ENCODE measurements at regions not wholly inside any gene's neighbourhood (a gene's known extent, or its start where the extent isn't known, plus 50 kb on each side); places are given as distances from the start of the nearest gene placed in this dataset.

- Histone ChIP-seq H3K4me3 (ENCODE audit: low read depth in 2 of 2, low read length in 2 of 2) (no peak overlapping the region), H3K27ac (ENCODE audit: low read length) (no peak overlapping the region), H3K36me3 (ENCODE audit: control insufficient read depth, insufficient read depth, low read length) (no peaks in the 10 kb centered on the region), H3K9me3 (ENCODE audit: control insufficient read depth, insufficient read depth, low read depth, low read length) (no peaks in the 10 kb centered on the region), H3K4me1 (ENCODE audit: control insufficient read depth, insufficient read depth, low read length) (no peaks in the 10 kb centered on the region), H3K27me3 (ENCODE audit: control insufficient read depth, insufficient read depth, low read length) (no peaks in the 10 kb centered on the region)
- POLR2A ChIA-PET = no interaction called here
- TF ChIP-seq SIN3A (IDR thresholded peaks at IDR 0.05; ENCODE audit: borderline replicate concordance, insufficient read depth, low read depth, low read length) = no peak
- ATAC-seq (no peak), DNase-seq (ENCODE audit: low read depth, low spot score) (no peak)
- BruUV-seq (replicated peaks) = no TSS peak
- intact Hi-C loops (cut with micrococcal nuclease; ENCODE audit: unreplicated experiment) = no loop called here
- CTCF ChIA-PET = no interaction called here
- in situ Hi-C loops (cut with HindIII; ENCODE audit: low pct_unique_long_range_greater_than_20kb, low sequenced_read_pairs) = no loop called here
Measured at GRCh38 chr1:208807446-208808127, 563.4 kb upstream of the PLXNA2 start.

- intact Hi-C loops (cut with micrococcal nuclease; ENCODE audit: unreplicated experiment) = no loop called here
- CTCF ChIA-PET = interaction anchor here (0.6 kb wide), 1 partner anchor 408 kb away, joined by 3 read pairs; no protein-coding TSS in a partner anchor
Measured at GRCh38 chr1:208808301-208808700, 564.1 kb upstream of the PLXNA2 start.

More at GRCh38 chr1:208808301-208808700, 564.1 kb upstream of the PLXNA2 start:
- no peak for DNase-seq (ENCODE audit: low read depth, low spot score)
- Histone ChIP-seq H3K27me3 (ENCODE audit: control insufficient read depth, insufficient read depth, low read length) (no peaks in the 10 kb centered on the region), H3K4me3 (ENCODE audit: low read depth in 2 of 2, low read length in 2 of 2) (no peak overlapping the region), H3K27ac (ENCODE audit: low read length) (no peak overlapping the region), H3K4me1 (ENCODE audit: control insufficient read depth, insufficient read depth, low read length) (no peaks in the 10 kb centered on the region), H3K9me3 (ENCODE audit: control insufficient read depth, insufficient read depth, low read depth, low read length) (no peaks in the 10 kb centered on the region), H3K36me3 (ENCODE audit: control insufficient read depth, insufficient read depth, low read length) (no peaks in the 10 kb centered on the region)
- no peak for ATAC-seq
- POLR2A ChIA-PET = no interaction called here
- TF ChIP-seq POLR2AphosphoS5 (IDR thresholded peaks at IDR 0.05; ENCODE audit: low read depth, low read length) = no peak
- no peak for TF ChIP-seq SIN3A (IDR thresholded peaks at IDR 0.05; ENCODE audit: borderline replicate concordance, insufficient read depth, low read depth, low read length)
- no peak for TF ChIP-seq TCF7L2 (IDR thresholded peaks at IDR 0.05; ENCODE audit: low read depth, low read length)
- no peak for TF ChIP-seq REST (IDR thresholded peaks at IDR 0.05; ENCODE audit: insufficient read depth in 1 of 2, low read depth in 2 of 2, low read length in 1 of 2)
- no peak for TF ChIP-seq CTCF (IDR thresholded peaks at IDR 0.05)
- BruUV-seq (replicated peaks) = no TSS peak
- in situ Hi-C loops (cut with HindIII; ENCODE audit: low pct_unique_long_range_greater_than_20kb, low sequenced_read_pairs) = no loop called here
